ENCODE measurements at regions not wholly inside any gene's neighbourhood (a gene's known extent, or its start where the extent isn't known, plus 50 kb on each side); places are given as distances from the start of the nearest gene placed in this dataset.

GRCh38 chr2:123127236-123127635 is 897.9 kb upstream of the CNTNAP5 start:
- no peak for DNase-seq (ENCODE audit: low read depth)

GRCh38 chr2:123128951-123129350 is 896.1 kb upstream of the CNTNAP5 start:
- no peak for DNase-seq (ENCODE audit: low read depth)

- no peak for DNase-seq (ENCODE audit: low read depth)
Measured at GRCh38 chr2:123136419-123136818, 888.7 kb upstream of the CNTNAP5 start.

- no peak for DNase-seq (ENCODE audit: low read depth)
Measured at GRCh38 chr2:123144082-123144481, 881.0 kb upstream of the CNTNAP5 start.

GRCh38 chr2:123153041-123153440 is 872.0 kb upstream of the CNTNAP5 start:
- DNase-seq (ENCODE audit: low read depth): no peak

- DNase-seq (ENCODE audit: low read depth): no peak
Measured at GRCh38 chr2:123154195-123154594, 870.9 kb upstream of the CNTNAP5 start.

- DNase-seq (ENCODE audit: low read depth): no peak
Measured at GRCh38 chr2:123157016-123157415, 868.1 kb upstream of the CNTNAP5 start.

GRCh38 chr2:123162400-123163016 is 862.6 kb upstream of the CNTNAP5 start:
- no peak for DNase-seq (ENCODE audit: low read depth)

- DNase-seq (ENCODE audit: low read depth): no peak
Measured at GRCh38 chr2:123163398-123163797, 861.7 kb upstream of the CNTNAP5 start.

GRCh38 chr2:123164216-123164615 is 860.9 kb upstream of the CNTNAP5 start:
- DNase-seq (ENCODE audit: low read depth): no peak

- no peak for DNase-seq (ENCODE audit: low read depth)
Measured at GRCh38 chr2:123165616-123166015, 859.5 kb upstream of the CNTNAP5 start.

- no peak for DNase-seq (ENCODE audit: low read depth)
Measured at GRCh38 chr2:123179526-123179925, 845.6 kb upstream of the CNTNAP5 start.

GRCh38 chr2:123195957-123196356 is 829.1 kb upstream of the CNTNAP5 start:
- DNase-seq (ENCODE audit: low read depth): no peak

GRCh38 chr2:123200035-123200434 is 825.1 kb upstream of the CNTNAP5 start:
- DNase-seq (ENCODE audit: low read depth): no peak

- no peak for DNase-seq (ENCODE audit: low read depth)
Measured at GRCh38 chr2:123207245-123207644, 817.8 kb upstream of the CNTNAP5 start.

GRCh38 chr2:123209202-123209601 is 815.9 kb upstream of the CNTNAP5 start:
- no peak for DNase-seq (ENCODE audit: low read depth)

GRCh38 chr2:123211181-123211580 is 813.9 kb upstream of the CNTNAP5 start:
- no peak for DNase-seq (ENCODE audit: low read depth)

- no peak for DNase-seq (ENCODE audit: low read depth)
Measured at GRCh38 chr2:123245156-123245555, 779.9 kb upstream of the CNTNAP5 start.

- no peak for DNase-seq (ENCODE audit: low read depth)
Measured at GRCh38 chr2:123258877-123259539, 766.1 kb upstream of the CNTNAP5 start.

- no peak for DNase-seq (ENCODE audit: low read depth)
Measured at GRCh38 chr2:123262856-123263255, 762.2 kb upstream of the CNTNAP5 start.

GRCh38 chr2:123283431-123283830 is 741.7 kb upstream of the CNTNAP5 start:
- no peak for DNase-seq (ENCODE audit: low read depth)

- DNase-seq (ENCODE audit: low read depth): no peak
Measured at GRCh38 chr2:123303731-123304130, 721.4 kb upstream of the CNTNAP5 start.

Measured in stimulated activated CD8-positive, alpha-beta memory T cell treated with anti-CD3 and anti-CD28 coated beads, Interleukin-4, amount 100 ng/mL, for 24 hours (primary cell).